ENCODE measurements at regions not wholly inside any gene's neighbourhood (a gene's known extent, or its start where the extent isn't known, plus 50 kb on each side); places are given as distances from the start of the nearest gene placed in this dataset.

DNA sequence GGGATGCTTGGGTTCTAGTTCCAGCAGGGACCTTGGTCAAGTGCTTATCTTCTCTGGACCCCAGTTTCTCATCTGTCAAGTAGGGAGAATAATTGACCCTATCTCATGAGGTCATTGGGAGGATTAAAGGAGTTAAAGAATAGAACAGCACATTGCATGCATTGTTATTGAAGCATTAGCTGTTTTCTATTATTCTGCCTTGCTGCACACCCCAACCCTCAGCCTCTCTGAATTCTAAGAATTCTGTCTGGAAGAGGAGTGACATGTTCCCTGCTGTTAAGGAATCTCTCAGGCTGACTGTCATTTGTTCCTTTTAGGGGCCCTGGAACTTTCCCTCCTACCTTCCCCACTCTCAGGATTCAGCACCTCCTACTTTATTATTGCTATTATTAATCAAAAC is 73.9 kb downstream of the NENF start:
- Histone ChIP-seq H3K4me3 (no peak overlapping the region), H3K27ac (no peak overlapping the region), H3K4me1 (no peaks in the 10 kb centered on the region), H3K36me3 (no peaks in the 10 kb centered on the region), H3K27me3 (peaks cover 5% of the 10 kb centered on the region), H3K9me3 (no peaks in the 10 kb centered on the region)
- no peak for TF ChIP-seq POLR2AphosphoS5 (IDR thresholded peaks at IDR 0.05)
- TF ChIP-seq EP300 (IDR thresholded peaks at IDR 0.05; ENCODE audit: low read depth) = no peak
- no peak for TF ChIP-seq POLR2A (IDR thresholded peaks at IDR 0.05)
- TF ChIP-seq, protein P1, sequence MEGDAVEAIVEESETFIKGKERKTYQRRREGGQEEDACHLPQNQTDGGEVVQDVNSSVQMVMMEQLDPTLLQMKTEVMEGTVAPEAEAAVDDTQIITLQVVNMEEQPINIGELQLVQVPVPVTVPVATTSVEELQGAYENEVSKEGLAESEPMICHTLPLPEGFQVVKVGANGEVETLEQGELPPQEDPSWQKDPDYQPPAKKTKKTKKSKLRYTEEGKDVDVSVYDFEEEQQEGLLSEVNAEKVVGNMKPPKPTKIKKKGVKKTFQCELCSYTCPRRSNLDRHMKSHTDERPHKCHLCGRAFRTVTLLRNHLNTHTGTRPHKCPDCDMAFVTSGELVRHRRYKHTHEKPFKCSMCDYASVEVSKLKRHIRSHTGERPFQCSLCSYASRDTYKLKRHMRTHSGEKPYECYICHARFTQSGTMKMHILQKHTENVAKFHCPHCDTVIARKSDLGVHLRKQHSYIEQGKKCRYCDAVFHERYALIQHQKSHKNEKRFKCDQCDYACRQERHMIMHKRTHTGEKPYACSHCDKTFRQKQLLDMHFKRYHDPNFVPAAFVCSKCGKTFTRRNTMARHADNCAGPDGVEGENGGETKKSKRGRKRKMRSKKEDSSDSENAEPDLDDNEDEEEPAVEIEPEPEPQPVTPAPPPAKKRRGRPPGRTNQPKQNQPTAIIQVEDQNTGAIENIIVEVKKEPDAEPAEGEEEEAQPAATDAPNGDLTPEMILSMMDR (IDR thresholded peaks at IDR 0.05) = no peak
- intact Hi-C loops (cut with DNase I; ENCODE audit: low total_unique reads) = no loop called here
- DNase-seq = no peak
- in situ Hi-C loops (cut with MboI; ENCODE audit: low pct_ligation_motif_present in 1 of 4, low pct_unique_long_range_greater_than_20kb in 1 of 4, low sequenced_read_pairs in 3 of 4) = no loop called here

DNA sequence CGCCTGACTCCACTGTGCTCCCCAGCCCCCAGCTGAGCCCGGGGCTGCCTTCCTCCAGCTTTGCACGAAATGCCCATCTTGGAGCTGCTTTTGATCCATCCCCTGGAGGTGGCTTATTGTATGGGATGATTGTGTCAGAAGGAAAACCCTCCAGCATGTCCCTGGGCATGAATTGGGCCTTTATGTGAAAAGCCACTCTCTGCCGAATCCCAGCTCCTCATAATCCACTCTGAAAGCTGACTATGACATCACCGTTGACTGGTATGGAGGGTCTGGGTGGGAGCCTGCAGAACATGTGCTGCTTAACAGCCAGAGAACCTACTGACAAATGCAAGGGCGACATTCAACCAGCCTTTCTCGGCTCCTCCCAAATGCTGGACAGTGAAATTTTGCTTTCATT is 74.6 kb downstream of the NENF start:
- peaks cover 12% of the 10 kb centered on the region for H3K27me3 ChIP-seq
- intact Hi-C loops (cut with DNase I; ENCODE audit: low total_unique reads) = no loop called here

DNA sequence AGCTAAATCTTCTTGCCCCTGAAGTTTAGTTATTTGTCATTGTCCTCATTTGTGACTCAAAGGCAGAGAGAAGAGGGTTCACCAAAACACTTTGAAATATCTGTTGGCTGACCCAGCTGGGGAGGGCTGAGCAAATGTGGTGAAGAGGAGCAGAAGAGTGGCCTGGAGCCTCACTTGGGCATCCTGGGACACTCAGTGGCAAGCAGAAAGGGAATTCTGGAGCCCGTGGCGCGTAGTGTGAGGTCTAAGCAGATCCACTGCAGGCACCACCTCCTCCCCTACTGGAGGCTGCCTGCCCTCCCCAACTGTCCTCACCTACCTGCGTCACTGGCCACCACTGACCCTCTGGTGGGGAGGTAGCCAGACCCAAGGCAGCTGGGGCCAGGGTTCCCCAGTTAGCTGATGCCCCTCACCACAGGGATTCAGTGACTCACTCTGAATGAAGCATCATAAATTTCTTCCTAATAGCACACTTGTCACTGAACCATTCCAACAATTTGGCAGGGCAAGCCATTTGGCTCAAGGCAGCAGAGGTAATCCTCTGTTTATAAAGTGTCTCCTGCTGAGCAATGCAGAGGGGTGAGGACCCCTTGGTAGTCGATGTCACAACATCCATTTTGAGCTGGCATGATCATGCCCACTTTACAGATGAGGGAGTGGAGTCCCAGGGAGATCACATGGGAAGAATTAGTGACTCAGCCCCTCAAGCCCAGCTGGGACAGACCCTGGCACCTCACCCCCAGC is 80.3 kb downstream of the NENF start:
- H3K27ac ChIP-seq = no peak overlapping the region
- in situ Hi-C loops (cut with MboI; ENCODE audit: low pct_ligation_motif_present in 1 of 4, low pct_unique_long_range_greater_than_20kb in 1 of 4, low sequenced_read_pairs in 3 of 4) (no loop called here), intact Hi-C loops (cut with DNase I; ENCODE audit: low total_unique reads) (no loop called here)
- peaks cover 3 to 16% (median 10%) of the 10 kb centered on the region in 4 donors for H3K4me1 ChIP-seq
- peaks cover 42% of the 10 kb centered on the region for H3K27me3 ChIP-seq
- TF ChIP-seq EP300 (IDR thresholded peaks at IDR 0.05; ENCODE audit: low read depth) (no peak), POLR2AphosphoS5 (IDR thresholded peaks at IDR 0.05) (no peak), POLR2A (IDR thresholded peaks at IDR 0.05) (no peak)
- TF ChIP-seq, protein P1 (IDR thresholded peaks at IDR 0.05) = no peak
- H3K4me3 ChIP-seq = no peak overlapping the region
- DNase-seq = no peak
- H3K9me3 ChIP-seq = no peaks in the 10 kb centered on the region
- WGBS, 2 donors (ENCODE audit: low coverage in 1 of 2) = 69% methylated on average over 5 of the region's 5 CpGs; no CpG with 5 or more reads in 1 of the 2 donors
- no peaks in the 10 kb centered on the region for H3K36me3 ChIP-seq

More for the DNA sequence above, 74.6 kb downstream of the NENF start:
- H3K4me1 ChIP-seq = no peaks in the 10 kb centered on the region
- in situ Hi-C loops (cut with MboI; ENCODE audit: low pct_ligation_motif_present in 1 of 4, low pct_unique_long_range_greater_than_20kb in 1 of 4, low sequenced_read_pairs in 3 of 4) = no loop called here
- no peak for DNase-seq
- H3K36me3 ChIP-seq = no peaks in the 10 kb centered on the region
- no peak for TF ChIP-seq POLR2A (IDR thresholded peaks at IDR 0.05)
- TF ChIP-seq, protein P1 (IDR thresholded peaks at IDR 0.05) = no peak
- no peak for TF ChIP-seq EP300 (IDR thresholded peaks at IDR 0.05; ENCODE audit: low read depth)
- no peak for TF ChIP-seq POLR2AphosphoS5 (IDR thresholded peaks at IDR 0.05)
- WGBS, 2 donors (ENCODE audit: low coverage in 1 of 2) = 61 to 75% methylated on average over 3 to 7 of the region's 7 CpGs
- no peaks in the 10 kb centered on the region for H3K9me3 ChIP-seq
- H3K27ac ChIP-seq = no peak overlapping the region
- H3K4me3 ChIP-seq = no peak overlapping the region

DNA sequence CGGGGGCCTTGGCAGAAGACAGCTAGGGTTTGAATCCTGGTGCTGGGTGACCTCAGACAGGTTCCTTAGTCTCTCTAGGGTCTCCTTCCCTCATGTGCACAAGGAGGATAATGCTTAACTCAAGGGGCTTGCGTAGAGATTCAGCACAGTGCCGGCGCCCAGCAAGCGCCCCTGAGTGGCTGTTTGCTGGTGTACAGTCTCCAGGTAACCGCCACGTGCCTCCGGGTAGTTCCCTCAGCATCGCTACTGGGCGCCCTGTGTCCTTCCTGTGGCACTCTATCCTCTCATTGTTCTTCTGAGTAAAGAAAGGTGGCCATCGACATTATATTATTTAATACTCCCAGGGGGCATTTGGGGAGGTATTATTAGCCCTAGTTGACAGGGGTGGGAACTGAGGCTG is 80.9 kb downstream of the NENF start:
- Histone ChIP-seq H3K36me3 (no peaks in the 10 kb centered on the region), H3K4me1 (peaks cover 5 to 22% (median 15%) of the 10 kb centered on the region in 4 donors), H3K9me3 (no peaks in the 10 kb centered on the region), H3K27ac (no peak overlapping the region), H3K4me3 (no peak overlapping the region), H3K27me3 (peaks cover 42% of the 10 kb centered on the region)
- intact Hi-C loops (cut with DNase I; ENCODE audit: low total_unique reads) = no loop called here
- in situ Hi-C loops (cut with MboI; ENCODE audit: low pct_ligation_motif_present in 1 of 4, low pct_unique_long_range_greater_than_20kb in 1 of 4, low sequenced_read_pairs in 3 of 4) = no loop called here
- DNase-seq = no peak
- WGBS, 2 donors (ENCODE audit: low coverage in 1 of 2) = 75% methylated on average over 11 of the region's 11 CpGs; no CpG with 5 or more reads in 1 of the 2 donors
- TF ChIP-seq EP300 (IDR thresholded peaks at IDR 0.05; ENCODE audit: low read depth) (no peak), POLR2AphosphoS5 (IDR thresholded peaks at IDR 0.05) (no peak), POLR2A (IDR thresholded peaks at IDR 0.05) (no peak)
- TF ChIP-seq, protein P1 (IDR thresholded peaks at IDR 0.05) = no peak
